ENCODE measurements at regions not wholly inside any gene's neighbourhood (a gene's known extent, or its start where the extent isn't known, plus 50 kb on each side); places are given as distances from the start of the nearest gene placed in this dataset.

DNA sequence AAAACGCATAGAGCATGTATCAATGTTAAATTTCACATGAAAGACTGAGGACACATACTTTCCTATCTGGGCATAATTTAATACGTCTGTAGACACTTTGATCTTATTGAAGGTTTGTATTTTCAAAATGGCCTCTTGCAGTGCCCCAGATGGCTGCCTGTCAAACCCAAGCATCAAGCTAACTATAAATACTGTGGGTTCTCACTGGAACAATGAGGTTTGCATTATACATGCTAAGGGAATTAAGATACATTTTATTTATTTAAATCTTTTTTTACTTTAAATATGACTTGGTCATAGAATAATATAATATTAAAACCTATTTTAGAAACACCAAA lies 702.9 kb upstream of the GRAMD2B start:
- DNase-seq: no peak

DNA sequence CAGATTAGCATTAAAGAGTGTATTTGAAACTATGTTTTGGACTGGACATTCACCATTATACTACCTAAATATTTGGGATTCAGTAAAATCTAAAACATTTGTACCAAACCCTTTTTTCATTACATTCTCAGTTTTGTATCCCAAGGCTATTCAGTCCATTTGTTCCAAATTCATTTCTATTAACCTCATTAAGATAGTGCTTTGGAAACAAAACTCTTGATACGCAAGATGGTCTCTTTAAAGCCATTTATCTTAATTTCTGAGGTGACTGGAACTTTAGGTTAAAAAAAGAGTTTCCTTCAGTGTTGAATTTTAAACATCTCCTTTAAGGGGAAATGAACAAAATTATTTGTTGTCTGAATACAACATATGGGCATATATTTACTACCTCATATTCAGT lies 702.5 kb upstream of the GRAMD2B start:
- DNase-seq: no peak

DNA sequence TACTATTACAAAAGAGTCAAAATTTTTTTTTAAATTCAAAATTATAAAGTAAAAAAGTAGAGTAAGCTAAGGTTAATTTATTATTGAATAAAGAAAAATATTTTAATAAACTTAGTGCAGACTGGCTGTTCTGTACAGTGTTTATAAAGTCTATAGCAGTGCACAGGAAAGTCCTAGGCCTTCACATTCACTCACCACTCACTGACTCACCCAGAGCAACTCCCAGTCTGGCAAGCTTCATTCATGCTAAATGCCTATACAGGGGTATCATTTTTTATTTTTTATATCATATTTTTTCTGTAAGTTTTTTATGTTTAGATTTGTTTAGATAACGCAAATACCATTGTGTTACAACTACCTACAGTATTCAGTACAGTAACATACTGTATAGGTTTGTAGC lies 700.7 kb upstream of the GRAMD2B start:
- DNase-seq: no peak

DNA sequence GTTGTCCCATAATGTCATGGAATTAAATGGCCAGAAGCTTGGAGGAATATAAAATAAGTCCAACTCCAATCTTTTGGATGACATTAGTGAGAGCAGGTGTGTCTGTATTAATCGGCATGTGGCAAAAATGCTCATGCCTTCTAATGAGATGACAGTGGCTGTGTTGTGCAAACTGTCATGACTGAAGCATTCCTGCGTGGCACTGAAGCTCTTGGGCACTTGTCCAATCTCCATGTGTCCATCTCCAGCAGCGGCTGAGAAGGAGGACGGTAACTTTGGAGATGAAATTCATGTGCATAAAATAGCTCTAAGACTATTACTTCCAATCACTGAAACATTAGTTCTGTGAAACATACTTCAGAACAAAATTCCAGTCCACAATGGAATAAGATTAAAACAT lies 697.5 kb upstream of the GRAMD2B start:
- DNase-seq: no peak

DNA sequence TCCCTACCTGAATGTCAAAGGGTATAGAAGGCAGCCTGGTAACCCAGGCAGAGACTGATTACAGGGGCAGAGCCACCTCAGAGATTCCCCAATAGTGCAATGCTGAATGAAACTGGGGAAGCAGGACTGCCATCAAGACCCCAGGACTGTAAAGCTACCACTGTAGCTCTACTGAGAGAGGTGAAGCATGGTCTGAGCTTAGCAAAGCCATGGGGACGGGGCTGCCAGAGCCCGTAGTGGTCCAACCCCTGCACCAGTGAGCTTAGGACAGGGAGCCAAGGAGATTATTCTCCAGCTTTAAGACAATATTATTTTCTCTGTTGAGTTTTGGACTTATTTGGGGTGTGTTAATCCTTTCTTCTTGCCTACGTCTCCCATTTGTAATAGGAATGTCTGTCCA lies 679.3 kb upstream of the GRAMD2B start:
- no peak for DNase-seq

DNA sequence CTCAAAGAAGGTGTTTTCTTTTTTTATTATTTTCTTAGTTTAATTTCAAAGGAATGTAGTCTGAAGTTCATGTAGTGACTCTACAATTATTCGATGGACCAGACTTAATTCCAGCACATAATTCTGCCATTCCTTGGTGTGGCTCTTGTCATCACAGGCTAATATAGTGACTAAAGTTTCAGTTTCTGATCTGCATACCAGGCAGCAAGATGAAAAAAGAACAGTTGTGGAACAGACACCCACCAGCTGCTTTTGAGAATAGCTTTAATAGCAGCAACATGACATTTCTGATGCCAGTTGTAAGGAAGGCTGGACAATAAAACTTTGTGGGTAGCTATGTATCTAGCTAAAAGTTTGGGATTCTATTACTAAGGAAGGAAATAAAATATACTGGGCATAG lies 676.3 kb upstream of the GRAMD2B start:
- DNase-seq: no peak

DNA sequence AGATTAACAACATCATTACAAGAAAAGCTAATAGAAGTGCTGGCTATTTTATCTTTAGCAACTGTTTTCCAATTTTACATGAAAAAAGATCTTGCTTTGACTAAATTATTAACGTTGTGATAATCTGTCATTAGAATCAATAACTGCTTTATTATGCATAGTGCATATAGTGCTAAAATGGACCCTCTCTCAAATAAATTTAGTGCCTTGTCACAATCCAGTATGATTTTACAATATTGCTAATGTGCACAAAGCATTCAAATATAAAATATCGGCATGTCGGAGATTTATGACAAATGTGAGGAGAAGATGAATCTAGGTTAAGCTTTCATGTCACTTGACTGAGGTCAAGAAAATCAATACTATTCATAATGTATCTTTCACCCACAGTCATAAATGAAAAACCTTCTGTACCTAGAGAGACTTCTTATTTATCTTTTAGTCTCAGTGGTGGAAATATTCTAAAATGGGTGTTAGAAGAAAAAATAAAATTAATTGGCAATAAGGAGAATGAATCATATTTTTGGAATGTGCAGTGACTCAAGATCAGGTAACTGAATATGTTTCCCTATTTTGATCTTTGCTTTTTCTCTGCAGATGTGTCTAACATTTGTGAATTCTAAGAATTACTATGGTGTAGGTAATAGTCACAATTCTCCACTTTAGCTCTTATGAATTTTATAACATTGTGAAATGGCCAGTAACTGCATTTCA lies 672.9 kb upstream of the GRAMD2B start:
- DNase-seq: no peak

DNA sequence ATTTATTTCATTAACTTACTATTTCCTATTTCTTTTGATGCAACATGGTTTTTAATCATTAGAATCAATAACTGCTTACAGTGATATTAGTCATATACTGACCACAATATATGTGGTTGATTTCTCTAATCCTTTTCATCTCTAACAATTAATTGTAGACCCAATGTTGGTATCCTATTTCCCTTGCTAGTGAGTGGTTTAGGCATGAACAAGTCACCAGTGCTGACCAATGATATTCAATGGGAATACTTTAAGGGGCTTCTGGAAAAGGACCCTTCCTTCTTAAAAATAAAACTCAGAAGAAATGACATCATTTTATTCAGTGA lies 672.4 kb upstream of the GRAMD2B start:
- no peak for DNase-seq

DNA sequence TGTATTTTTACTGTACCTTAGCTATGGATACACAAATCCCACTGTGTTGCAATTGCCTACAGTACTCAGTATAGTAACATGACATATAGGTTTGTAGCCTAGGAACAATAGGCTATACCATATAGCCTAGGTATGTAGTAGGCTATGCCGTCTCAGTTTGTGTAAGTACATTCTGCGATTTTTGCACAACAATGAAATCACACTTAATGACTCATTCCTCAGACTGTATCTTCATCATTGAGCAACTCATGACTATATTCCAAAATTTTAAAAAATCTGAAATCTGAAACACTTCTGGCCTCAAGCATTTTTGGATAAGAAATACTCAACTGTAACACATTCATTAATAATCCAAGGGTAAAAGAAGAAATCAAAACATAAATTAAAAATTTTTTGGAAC lies 666.8 kb upstream of the GRAMD2B start:
- DNase-seq: no peak

DNA sequence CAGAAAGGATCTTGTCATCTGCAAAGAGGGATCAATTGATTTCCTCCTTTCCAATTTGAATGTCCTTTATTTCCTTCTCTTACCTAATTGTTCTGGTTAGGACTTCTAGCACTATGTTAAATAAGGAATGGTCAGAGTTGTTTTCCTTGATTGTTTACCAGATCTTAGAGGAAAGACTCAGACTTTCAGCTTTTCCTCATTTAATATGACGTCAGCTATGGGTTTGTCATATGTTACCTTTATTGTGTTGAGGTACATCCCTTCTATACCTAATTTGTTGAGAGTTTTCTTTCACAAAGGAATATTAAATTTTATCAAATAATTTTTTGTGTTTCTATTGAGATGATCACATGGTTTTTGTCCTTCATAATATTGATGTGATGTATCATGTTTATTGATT lies 656.5 kb upstream of the GRAMD2B start:
- DNase-seq: no peak

DNA sequence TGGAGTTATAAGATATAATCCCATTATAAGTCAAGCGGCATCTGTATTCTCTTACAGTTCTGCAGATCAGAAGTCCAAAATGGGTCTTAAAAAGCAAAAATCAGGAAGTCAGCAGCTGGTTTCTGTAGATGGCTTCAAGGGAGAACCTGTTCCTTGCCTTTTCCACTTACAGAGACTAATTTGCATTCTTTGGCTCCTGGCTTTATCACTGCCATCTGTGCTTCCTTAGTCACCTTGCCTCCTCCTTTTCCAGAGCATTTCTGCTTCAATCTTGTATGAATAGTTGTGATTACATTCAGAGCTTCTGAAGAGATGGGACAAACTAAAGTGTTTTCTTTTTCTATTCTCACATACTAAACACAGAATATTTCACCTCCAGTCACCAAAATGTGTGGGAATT lies 647.3 kb upstream of the GRAMD2B start:
- no peak for DNase-seq

DNA sequence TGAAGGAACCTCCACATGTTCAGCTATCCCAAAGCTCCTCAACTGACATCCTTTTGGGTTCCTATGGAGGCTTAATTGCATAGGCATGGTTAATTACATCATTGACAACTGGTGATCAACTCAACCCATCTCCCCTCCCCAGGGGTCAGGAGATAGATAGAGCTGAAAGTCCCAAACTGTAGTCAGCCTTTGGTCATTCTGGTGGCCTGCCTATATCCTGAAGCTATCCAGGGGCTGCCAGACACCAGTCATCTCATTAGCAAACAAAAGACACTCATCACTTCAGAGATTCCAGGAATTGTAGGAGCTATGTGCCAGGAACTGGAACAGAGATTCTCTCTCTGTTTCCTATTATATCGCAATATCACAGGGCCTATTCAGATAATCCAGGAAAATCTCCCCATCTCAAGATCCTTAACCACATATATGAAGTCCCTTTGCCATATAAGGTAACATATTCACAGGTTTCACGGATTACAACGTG lies 646.5 kb upstream of the GRAMD2B start:
- no peak for DNase-seq

DNA sequence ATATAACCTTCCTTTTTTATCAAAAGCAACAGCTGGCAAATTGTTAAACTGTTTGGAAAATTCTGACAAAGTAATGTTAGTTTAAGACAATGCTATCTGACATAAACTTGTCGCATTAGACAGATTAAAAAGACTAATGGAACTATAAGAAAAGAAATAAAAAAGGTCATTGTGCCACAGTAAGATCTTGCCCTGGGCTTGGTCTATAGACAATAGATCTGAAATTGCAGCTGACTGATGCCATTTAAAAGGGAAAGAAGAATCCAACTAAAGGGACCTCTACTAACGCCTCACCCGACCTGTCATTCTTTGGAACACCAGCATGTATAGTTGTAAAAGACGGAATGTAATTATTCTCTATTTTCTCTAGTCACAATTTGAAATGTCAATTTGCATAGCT lies 644.4 kb upstream of the GRAMD2B start:
- no peak for DNase-seq

DNA sequence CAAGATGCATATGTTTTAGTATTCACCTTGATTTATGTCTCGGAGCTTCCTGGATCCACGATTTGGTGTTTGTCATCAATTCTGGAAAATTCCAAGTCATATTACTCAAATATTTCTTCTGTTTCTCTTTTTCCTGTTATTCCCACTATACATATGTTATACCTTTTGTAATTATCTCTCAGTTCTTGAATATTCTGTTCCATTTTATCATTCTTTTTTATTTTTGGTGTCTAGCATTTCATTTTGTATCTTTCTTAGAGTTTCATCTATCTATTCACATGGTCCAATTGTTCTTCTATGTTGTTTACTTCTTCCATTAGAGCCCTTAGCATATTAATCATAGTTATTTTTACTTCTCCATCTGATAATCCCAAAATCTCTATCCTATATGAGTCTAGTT lies 637.8 kb upstream of the GRAMD2B start:
- no peak for DNase-seq

DNA sequence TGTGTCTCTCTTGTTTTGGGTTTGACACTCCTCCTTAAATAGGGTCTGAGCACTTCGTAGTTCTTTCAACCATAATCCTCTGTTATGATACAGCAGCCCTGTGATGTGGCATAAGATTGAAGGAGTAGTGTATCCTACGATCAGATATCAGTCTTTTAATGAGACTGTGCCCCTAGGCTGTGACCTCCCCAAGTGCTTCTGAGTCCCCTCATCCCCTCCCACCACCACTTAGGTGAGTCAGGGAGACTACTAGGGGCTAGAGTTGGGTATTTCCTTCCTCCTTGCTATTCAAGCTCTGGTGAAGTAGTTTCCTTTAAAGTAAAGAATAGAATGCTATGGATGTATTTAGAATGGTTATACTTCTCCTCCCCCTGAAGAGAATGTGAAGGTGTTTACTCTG lies 637.2 kb upstream of the GRAMD2B start:
- no peak for DNase-seq

DNA sequence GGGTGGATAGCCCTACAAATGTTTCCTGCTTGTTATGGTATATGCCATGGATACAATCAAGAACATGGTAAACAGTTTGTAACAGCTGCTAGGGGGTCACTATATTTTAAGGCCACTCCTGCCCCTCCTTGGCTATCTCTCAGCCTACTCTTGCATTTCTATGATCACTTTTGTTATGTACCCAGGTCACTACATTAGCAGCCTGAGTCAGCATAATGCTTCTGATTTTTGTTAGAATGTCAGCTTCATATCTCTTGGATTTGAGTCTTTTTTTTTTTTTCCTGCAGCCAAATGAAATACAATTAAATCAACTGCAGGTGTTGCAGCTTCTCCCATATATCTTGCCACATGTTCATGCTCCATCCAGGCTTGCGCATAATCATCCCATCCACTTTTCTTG lies 629.7 kb upstream of the GRAMD2B start:
- no peak for DNase-seq

DNA sequence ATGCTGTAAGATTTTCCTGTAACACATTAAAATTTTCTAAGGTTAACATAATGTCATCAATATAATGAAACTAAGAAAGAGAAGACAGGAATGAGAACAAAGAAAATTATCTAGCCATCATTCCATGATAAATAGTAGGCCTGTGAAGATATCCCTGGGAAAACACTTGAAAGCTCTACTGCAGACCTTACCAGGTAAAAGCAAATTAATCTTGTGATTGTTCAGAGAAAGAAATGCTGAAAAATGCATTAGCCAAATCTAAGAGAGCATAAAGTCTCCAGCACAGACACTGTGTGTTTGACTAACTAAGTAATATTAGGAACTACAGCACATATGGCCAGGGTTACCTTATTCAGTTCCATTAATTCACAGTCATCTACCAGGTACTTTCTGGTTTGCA lies 628.3 kb upstream of the GRAMD2B start:
- no peak for DNase-seq

DNA sequence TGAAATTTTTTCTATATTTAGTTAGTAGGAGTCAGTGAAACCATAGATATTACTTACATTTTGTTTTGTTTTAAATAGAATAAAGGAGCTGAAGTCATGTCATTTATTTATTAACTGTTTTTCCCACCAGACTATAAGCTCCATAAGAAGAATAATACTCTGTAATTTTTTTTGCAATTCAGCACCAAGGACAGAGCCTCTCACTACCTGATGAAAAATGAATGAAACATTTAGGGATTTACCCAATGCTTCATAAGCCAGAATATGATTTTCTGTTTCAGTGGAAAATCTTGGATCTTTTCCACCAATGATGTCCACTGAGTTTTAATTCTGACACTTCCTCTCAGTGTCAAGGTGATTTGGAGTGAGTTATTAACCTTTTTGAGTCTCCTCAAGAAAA lies 624.9 kb upstream of the GRAMD2B start:
- no peak for DNase-seq

DNA sequence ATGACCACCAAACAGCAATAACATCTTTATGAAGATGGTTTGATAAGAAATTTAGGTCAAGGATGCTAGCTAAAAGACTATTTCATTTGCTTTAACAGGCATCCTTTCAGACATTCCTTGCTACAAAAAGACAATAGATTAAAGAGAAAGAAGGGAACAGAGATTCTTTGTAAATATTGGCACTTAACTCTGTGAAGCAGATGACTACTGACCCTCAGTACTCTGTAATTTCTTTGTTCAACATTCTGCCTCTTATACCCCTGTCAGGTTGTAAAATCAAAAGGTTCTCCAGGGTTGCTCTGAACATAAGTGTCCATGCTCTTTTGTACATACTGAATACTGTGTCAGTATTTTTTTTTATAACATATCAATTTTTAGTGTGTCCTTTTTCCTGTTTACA lies 610.6 kb upstream of the GRAMD2B start:
- no peak for DNase-seq

DNA sequence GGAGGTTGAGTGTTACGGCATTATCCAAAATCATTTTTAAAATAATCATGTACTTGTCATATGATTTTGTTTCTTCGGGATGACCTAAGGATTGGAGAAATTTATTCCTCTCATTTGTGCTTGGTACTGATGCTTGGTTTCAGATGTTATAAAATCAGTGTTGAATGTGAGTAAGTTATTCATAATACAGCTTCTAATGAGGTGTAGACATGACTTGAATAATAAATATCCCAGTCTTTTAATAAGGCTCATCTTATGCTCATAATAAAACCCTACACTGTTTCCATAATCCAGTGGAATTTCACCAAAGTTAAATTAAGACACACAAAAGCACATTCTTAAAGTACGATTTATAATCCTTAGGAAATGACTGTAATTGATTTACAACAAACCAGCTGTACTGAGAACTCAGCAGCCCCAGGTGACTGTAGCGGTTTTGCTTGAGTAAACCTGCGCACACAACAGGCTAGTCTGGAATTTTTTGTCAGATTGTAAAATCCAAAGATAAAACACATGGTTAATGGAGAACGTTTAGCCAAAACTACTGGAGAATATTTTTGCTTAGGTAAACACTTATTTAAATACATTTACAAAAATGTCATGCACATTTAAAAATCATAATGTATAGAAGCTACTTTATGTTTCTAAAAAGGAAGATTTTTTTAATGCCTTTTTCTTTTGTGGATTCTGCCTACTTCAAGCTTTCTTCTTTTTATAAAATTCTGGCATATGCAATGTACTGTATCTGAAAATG lies 609.8 kb upstream of the GRAMD2B start:
- DNase-seq: no peak

DNA sequence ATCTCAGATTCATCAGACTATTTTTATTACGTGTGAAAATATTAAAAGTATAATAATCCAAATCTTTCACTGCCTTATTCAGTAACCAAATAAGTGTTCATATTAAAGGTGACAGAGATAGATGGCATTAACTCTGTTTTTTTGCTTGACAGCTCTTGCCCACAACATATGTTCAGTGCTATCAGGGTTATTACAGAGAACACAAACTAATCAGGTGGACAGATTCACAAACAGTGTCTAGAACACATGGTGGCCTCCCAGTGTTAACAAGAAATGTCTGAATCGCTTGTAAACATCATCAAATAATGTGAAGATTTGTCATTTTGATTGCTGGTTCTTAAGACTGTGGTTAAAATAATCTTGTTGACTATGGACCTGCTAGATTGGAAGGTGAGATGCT lies 609.1 kb upstream of the GRAMD2B start:
- DNase-seq: no peak

DNA sequence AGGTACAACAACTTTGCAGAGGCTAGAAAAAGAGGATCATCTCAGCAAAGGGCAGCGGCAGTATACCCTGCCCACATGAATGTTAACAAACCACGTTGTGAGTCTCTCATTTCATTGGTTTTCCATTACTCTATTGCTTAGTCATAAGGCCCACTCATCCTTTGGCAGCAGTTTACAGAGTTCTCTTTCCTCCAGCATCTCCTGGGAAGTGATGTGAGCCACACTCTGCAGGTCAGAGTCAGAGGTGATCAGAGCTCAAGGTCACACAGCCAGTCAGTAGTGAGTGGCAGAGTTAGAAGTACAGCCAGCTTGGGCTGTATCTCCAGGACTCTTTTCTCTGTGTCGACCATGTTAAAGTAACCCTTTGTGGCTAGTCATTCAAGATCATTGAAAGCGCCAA lies 599.6 kb upstream of the GRAMD2B start:
- DNase-seq: no peak

DNA sequence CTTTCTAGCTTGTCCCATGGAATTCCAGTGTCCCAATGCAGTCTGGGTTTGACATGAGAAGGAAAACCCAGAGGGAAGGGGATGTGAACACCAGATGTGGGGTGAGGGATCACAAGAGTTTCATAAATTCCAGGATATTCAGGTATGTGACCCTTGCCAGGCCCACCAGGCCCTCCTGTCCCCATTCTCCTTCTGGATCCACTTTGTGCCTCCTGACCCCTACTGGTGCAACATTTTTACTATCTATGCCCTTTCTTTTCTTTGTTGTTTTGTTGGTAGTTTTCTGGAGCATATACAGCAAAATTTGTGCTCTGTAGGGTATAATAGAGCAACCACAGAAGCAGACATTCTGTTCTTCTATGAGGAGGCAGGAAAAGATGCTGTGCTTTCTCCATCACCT lies 597.0 kb upstream of the GRAMD2B start:
- no peak for DNase-seq

DNA sequence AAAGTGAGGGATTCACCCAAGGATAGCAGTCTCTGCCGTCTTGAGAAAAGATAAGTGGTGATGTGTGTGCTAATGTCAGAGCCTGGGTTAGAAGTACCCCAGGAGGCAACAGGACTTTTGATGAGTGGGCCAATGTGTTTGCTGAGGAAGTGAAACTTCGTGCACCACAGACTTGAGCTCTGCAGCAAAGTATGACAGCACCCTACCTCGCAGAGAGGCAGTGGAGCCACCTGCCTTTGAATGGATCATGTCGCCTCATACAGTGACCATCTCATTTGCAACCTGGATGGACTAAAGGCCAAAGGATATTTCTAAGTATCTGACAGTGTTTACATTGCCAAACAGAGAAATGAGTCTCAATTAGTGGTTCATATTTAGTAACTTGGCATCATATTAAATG lies 593.9 kb upstream of the GRAMD2B start:
- no peak for DNase-seq

DNA sequence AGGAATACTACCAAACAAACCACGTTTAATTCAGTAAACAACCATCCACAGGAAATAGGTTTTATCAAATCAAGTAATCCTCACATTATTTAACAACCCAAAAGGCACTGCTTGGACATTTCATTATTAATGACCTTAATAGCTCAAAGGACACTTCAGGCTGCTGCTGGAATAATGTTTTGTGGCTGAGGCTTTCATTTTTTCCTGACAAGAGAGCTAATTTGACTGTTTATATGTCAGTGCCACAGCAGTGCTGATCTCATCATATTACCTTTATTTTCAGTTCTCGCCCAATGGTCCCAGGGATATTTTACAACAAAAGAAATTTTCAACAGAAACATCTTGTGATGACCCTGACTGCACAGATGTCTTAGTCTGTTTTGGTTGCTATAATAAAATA lies 589.8 kb upstream of the GRAMD2B start:
- no peak for DNase-seq

Measured in stimulated activated CD8-positive, alpha-beta memory T cell treated with anti-CD3 and anti-CD28 coated beads, Interleukin-4, amount 100 ng/mL, for 48 hours (primary cell).